ENCODE measurements at regions not wholly inside any gene's neighbourhood (a gene's known extent, or its start where the extent isn't known, plus 50 kb on each side); places are given as distances from the start of the nearest gene placed in this dataset.
"Not testable (repeated sequence)": the region's sequence is repeated elsewhere in the genome, so short reads cannot be mapped to it uniquely, and the experiment has no call there.

- H3K4me1 Mint-ChIP-seq (ENCODE audit: low read depth) = peaks cover 7% of the 10 kb centered on the region; the same call in 1 of the 2 replicates
- H3K27me3 Mint-ChIP-seq (ENCODE audit: insufficient read depth) = no peaks in the 10 kb centered on the region; the same call in 1 of the 2 replicates
- peak; percentile 78 for DNase-seq
- no peaks in the 10 kb centered on the region for H3K9me3 Mint-ChIP-seq
- H3K27ac Mint-ChIP-seq = no peak overlapping the region
- TF ChIP-seq CTCF (IDR thresholded peaks at IDR 0.05) = no peak
- H3K36me3 Mint-ChIP-seq (ENCODE audit: low read depth) = no peaks in the 10 kb centered on the region
- H3K4me3 Mint-ChIP-seq = no peak overlapping the region
These were observed 52.8 kb upstream of the SLC9A9 start for GRCh38 chr3:143901105-143901504.

GRCh38 chr3:143902210-143902609 is 53.9 kb upstream of the SLC9A9 start:
- TF ChIP-seq CTCF (IDR thresholded peaks at IDR 0.05) = no peak
- no peak for DNase-seq
- no peaks in the 10 kb centered on the region; the same call in 1 of the 2 replicates for H3K27me3 Mint-ChIP-seq (ENCODE audit: insufficient read depth)
- no peaks in the 10 kb centered on the region for H3K9me3 Mint-ChIP-seq
- H3K4me1 Mint-ChIP-seq (ENCODE audit: low read depth) = peaks cover 7% of the 10 kb centered on the region; the same call in 1 of the 2 replicates
- no peaks in the 10 kb centered on the region for H3K36me3 Mint-ChIP-seq (ENCODE audit: low read depth)
- no peak overlapping the region for H3K4me3 Mint-ChIP-seq
- H3K27ac Mint-ChIP-seq = no peak overlapping the region

- TF ChIP-seq CTCF (IDR thresholded peaks at IDR 0.05) = no peak
- Mint-ChIP-seq H3K4me1 (ENCODE audit: low read depth) (no peaks in the 10 kb centered on the region), H3K9me3 (peaks cover 18% of the 10 kb centered on the region; the same call in 1 of the 2 replicates), H3K27me3 (ENCODE audit: insufficient read depth) (peaks cover 2% of the 10 kb centered on the region), H3K4me3 (no peak overlapping the region), H3K36me3 (ENCODE audit: low read depth) (no peaks in the 10 kb centered on the region), H3K27ac (no peak overlapping the region)
- no peak for DNase-seq
These were observed 60.9 kb upstream of the DIPK2A start for GRCh38 chr3:143910756-143911155.

- Mint-ChIP-seq H3K27me3 (ENCODE audit: insufficient read depth) (peaks cover 2% of the 10 kb centered on the region), H3K4me3 (no peak overlapping the region), H3K4me1 (ENCODE audit: low read depth) (no peaks in the 10 kb centered on the region), H3K27ac (no peak overlapping the region), H3K36me3 (ENCODE audit: low read depth) (no peaks in the 10 kb centered on the region), H3K9me3 (peaks cover 23% of the 10 kb centered on the region)
- TF ChIP-seq CTCF (IDR thresholded peaks at IDR 0.05) = no peak
- no peak for DNase-seq
These were observed 57.4 kb upstream of the DIPK2A start for GRCh38 chr3:143914257-143914656.

- Mint-ChIP-seq H3K27ac (no peak overlapping the region), H3K4me1 (ENCODE audit: low read depth) (no peaks in the 10 kb centered on the region), H3K27me3 (ENCODE audit: insufficient read depth) (no peaks in the 10 kb centered on the region), H3K36me3 (ENCODE audit: low read depth) (no peaks in the 10 kb centered on the region), H3K4me3 (no peak overlapping the region), H3K9me3 (peaks cover 26% of the 10 kb centered on the region)
- no peak for TF ChIP-seq CTCF (IDR thresholded peaks at IDR 0.05)
- no peak for DNase-seq
These were observed 52.8 kb upstream of the DIPK2A start for GRCh38 chr3:143918848-143919247.

GRCh38 chr3:143921176-143921575 is 50.4 kb upstream of the DIPK2A start:
- H3K36me3 Mint-ChIP-seq (ENCODE audit: low read depth); H3K27ac Mint-ChIP-seq; H3K4me1 Mint-ChIP-seq (ENCODE audit: low read depth); DNase-seq; H3K27me3 Mint-ChIP-seq (ENCODE audit: insufficient read depth); H3K4me3 Mint-ChIP-seq: not testable (repeated sequence)
- H3K9me3 Mint-ChIP-seq = peaks cover 18% of the 10 kb centered on the region
